GM21576 (cell line): ENCODE measurements at regions not wholly inside any gene's neighbourhood (a gene's known extent, or its start where the extent isn't known, plus 50 kb on each side); places are given as distances from the start of the nearest gene placed in this dataset.

Source experiments
- ATAC-seq: cut with Tn5 transposase; IDR thresholded peaks from one replicate; pipeline ENCODE4 v1.9.1; 2021; ENCODE audit warnings: mild to moderate bottlenecking, moderate library complexity; ENCODE audit not compliant: unreplicated experiment

DNA sequence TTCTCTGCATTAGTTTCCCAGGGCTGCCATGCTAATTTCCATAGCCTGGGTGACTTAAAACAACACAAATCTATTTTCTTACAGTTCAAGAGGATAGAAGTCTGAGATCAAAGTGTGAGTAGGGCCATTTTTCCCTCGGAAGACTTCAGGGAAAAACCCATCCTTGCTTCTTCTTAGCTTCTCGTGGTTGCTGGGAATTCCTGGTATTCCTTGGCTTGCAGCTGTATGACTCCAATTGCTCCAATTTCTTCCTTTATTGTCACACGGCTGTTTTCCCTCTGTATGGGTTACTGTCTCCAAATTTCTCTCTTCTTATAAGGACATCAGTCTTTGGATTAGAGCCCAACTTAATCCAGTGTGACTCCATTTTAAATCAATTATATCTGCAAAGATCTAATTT lies 128.4 kb upstream of the JAG1 start:
- ATAC-seq: no peak

DNA sequence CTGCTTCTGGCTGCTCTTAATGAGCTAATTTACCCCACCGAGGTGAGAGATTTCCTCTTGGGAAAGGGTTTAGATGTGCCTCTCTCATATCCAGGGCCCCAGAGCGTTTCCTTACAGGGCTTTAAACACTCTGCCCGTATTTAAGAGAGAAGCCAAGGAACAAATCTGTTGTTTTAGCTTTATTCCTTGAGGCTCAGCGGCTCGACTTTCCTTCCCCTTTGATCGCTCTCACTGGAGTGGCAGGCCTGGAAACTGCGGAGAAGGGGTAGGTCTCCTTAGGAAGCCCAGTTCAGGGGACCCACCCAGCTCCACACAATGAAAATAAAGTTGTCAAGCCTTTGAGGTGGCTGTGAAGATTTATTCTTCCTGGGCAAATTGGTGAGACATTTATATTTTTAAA lies 132.0 kb upstream of the JAG1 start:
- ATAC-seq: no peak

DNA sequence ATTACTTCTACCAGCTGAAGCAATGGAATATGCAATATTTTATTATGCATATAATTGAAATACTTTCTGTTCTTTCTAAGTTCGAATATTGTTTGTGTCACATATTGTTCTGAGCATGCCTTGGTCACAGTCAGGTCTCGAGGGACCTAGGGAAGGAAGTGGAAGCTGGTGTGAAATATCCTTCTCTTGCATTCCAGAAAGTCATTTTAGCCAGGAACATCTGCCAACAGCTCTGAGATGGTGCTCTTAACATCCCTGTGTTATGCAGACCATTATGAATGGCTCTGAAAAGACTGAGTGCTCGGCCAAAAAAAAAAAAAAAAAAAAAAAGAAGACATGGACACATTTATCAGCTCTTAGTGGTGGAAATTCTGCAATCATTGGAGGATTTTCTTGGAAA lies 132.7 kb upstream of the JAG1 start:
- no peak for ATAC-seq

DNA sequence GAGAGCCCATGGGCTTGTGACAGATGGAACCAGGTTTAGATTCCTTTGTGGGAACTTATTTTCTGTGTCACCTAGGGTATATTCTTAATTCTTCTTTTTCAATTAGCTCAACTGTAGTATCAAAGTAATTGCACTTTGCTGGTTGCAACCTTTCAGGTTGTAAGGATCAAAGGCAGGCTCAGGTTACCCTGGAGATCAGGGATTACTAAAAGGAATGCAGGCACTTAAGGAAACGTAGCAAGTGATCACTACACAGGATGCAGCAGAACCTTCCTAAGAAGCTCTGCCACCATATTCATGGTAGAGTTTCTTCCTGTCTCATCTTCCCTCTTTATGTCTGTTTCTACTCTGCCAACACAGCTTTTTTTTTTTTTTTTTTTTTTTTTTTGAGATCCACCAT lies 133.2 kb upstream of the JAG1 start:
- no peak for ATAC-seq

DNA sequence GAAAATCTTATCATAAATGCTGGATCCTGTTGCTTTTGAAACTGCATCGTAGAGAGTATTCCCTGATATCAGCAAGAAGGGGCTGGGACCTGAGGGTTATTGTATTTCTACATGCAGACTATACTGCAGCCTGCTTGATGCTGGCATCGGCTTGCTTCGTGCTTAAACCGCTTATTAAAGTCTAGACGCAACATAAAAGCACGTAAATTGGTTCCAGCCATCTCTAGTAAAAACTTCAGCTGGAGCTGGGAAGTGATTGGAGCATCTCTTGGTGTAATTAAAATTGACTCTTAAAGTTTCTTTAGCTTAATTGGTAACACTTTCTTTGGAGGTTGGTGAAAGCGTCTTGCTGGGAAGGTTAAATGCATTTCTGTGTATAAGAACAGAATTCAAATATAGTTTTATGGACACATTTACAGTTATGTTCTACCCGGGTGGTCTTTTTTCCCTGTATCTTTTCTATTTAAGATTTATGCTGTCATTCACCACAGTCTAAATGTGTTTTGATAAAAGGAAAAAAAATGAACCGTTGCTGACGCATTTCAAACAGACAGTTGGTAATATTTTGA lies 139.0 kb upstream of the JAG1 start:
- ATAC-seq: no peak

DNA sequence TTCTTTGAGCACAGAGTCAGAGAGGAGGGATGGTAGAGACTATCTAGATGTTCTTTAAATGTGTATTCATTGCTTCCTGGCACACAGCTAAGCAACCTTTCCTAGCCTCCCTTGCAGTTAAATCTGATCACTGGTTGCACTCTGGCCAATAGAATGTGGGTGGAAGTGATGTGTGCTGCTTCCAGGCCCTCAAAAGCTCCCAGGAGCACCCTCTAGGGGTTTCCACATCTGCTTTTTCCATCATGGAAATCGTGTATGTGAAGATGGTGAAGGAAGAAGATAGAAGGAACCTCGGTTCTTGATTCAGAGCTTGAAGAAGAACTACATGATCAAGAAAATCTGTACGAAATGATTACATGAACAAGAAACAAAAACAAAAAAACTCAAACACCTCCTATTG lies 149.8 kb upstream of the JAG1 start:
- ATAC-seq: no peak

DNA sequence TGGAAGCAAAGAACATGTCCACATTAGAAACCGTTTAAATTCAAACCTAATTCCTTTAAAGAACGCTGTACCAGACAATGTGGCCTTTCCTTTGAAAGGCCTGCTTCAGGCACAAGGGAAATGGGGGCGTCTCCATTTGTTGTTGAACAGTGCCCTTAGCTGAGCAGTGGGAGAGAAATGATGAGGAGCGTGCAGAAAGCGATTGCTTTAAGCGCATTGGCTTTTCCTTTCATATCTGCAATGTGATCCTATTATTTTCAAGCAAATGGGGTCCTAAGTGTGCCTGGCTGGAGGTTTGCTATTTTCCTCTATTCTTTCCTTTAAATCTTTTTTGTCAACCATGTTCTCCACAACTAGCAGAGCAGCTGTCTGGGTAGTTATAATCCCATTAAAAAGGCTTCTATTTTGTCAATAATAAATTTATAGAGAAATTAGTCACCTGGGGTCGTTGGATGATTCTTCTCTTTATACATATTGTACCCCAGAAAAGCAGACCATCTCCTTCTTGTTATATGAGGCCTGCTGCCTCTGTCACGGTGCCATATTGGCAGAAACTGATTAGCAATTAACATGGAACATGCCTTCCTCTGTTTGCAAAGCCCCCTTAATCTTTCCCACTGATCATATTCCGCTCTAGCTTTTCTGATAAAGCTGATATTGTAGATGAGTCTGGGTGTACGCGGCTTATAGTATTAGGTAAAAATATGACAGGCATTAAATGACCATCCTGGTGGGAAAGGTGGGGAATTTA lies 151.1 kb upstream of the JAG1 start:
- no peak for ATAC-seq

DNA sequence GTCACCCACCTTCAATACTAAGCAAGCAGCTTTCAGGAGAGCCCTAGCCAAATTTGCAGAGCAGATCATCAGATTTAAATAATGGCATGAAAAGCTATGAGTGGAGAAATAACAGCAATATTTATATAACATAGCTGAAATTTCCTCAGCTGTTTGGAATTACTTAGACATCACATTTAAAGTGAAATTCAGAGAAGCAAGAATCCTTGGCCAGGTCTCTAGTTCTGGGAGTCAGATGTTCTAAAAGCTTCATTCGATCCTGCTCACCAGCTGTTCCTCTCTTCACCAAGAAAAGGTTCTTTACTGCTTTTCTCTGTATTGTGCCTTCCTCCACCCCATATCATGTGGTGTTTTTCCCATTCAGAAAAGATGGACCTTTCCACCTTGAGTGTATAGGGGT lies 152.3 kb upstream of the JAG1 start:
- ATAC-seq: no peak

DNA sequence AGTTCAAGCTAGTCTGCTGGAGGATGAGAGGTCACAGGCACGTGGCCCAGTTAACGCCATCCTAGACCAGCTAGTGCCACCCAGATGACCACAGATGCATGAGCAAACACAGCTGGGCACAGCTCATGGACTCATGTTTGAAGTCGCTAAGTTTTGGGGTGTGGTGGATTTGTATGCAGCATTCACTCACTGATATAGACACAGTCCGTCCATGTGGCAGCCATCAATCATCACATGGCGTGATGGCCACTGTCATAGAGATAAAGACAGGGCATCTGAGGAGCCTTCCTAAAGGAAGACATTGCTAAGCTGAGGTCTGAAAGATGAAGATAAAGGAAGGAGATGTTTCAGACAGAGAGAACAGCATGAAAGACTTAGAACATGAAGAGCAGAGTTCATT lies 154.4 kb upstream of the JAG1 start:
- ATAC-seq: no peak

DNA sequence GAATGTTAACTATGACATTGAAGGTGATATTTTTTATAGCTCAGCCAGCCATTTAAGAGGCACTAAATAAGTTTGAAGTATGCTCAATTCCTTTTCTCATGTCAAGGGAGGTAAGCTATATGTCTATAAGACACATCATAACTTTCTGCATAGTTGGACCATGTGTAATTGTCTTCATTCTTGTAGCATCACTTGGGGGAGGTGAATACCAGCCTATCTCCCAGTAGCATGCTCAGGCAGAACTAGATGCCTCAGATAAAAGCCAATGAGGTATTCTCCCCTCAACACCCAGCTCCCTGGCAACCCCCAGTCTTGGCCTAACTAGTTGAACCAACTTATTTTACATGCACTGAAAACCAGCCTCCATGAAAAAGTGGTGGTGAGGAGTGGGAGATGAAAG lies 158.3 kb upstream of the JAG1 start:
- no peak for ATAC-seq

DNA sequence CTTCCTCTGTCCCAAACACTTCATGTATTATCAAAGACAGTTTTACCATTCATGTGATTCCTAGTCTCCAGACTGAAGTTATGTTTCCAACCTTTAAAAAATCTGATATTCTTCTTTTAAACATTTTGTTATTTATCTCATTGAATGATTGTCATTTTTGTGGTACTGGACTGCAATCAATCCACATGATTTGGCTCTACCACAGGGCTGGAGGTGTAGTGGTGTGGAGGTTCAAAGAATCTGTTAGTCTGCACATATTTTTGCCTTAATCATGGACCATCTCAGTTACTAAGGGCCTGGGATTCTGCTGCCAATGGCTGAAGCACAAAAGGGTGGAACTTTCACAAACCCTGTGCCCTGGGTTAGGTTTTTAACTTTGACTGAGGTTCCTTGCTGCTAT lies 164.1 kb upstream of the JAG1 start:
- ATAC-seq: no peak

DNA sequence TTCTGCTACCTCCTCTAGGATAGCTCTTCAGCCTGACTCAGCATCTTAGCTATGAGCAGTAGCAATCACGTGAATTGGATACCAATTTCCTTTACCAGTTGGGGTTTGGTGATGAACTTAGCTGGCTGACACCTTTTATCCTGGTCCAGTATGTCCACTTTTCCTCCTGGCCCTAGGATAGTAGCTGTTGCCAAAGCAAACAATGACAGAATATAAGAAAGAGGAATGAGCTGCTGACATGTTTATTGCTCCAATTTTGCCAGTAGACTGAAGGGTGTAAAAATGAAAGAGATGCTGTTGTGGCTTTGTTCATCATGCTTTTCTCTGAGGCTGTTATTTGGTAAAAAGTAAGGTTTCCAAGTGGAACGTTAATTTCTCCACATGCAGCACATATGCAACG lies 168.3 kb upstream of the JAG1 start:
- no peak for ATAC-seq

DNA sequence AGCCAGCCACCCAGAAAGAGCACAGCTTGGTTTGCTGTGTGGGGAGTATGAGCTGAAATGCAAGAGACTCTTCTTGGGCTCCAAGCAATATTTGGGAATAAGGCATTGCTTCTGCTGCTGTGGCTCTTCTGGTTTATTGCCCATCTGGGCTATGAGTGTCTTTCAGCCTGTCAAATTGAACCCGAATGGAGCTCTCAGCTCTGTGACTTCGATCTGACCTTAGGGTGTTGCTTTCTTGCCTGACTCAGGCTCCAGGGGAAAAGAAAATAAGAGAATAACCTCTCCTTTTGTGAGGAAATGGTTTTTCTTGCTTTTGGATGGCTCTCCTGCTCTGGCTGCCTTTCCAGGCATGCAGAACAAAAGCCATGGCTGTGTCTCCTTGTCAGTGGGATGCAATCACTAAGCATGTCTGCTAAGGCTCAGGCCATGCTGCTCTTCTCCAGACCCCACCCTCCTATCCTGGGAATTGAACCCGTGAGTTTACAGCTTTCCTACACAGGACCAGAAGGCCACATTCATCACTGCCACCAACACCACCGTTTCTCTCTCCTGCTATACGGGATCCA lies 169.4 kb upstream of the JAG1 start:
- no peak for ATAC-seq

DNA sequence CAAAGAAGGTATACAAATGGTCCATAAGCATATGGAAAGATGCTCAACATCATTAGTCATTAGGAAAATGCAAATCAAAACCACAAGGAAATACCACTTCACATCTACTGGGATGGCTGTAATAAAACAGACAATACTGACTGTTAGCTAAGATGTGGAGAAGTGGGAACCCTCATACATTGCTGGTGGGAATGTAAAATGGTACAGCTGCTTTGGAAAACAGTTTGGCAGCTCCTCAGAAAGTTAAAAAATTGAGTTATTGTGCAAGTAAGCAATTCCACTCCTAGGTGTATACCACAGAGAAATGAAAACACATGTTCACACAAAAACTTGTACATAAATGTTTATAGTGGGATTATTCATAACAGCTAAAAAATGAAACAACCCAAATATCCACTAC lies 173.0 kb upstream of the JAG1 start:
- no peak for ATAC-seq

DNA sequence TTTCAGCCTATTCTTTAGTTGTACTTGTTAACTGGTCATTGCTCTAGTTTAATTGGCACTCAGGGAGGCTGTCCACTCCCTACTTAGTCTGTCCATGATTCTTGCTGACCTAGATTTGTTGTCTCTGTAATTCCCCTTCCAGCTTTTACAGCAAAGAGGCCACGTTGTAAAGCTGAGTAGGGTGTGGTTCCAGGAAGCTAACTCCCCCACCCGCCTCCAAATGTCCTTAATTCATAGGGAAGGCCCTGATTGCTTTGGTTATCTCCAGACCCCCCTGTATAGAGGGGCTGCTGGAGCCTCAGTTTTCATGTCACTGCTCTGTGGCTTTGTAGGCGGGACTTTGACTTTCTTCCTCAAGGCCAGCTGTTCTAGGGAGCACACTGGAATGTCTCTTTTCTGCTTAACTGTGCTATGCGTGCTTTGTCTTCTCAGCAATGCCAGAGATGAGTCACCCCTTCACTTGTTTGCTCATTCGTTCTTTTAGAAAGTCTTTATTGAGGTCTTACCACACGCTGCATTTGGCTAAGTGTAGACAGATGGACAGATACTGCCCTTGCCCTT lies 175.1 kb upstream of the JAG1 start:
- no peak for ATAC-seq

DNA sequence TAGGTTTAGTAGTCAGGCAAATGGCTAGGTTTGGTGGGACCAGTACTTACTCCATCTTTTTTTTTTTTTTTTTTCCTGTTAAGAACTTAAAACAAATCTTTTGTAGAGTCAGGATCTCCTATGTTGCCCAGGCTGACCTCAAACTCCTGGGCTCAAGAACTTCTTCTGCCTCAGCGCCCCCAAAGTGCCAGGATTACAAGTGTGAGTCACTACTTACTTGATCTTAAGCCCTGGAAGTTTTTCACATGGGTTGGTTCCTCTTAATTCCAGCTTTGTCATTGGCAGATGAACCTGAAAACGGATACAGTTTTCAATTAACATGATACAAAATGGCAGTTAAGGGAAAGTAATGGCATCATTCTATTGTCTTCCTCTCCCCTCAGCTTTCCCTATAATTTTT lies 179.4 kb upstream of the JAG1 start:
- no peak for ATAC-seq

DNA sequence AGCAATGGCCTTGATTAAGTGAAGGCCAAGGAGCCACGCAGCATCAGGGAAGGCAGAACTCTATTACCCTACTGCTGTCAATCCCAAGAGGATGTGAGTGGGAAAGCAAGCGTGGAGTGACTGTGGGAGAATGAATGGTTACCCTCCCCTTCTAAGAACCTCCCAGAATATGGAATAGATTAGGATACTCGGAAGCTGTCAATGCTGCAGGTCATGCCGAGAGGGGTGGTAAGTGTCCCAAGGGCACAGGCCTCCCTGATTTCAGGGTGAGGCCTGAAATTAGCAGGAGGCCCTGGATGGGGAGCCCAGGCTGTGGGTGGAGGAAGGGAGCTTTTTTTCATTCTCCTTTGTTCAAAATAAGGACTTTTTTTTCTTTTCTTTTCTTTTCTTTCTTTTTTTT lies 179.9 kb upstream of the JAG1 start:
- no peak for ATAC-seq

DNA sequence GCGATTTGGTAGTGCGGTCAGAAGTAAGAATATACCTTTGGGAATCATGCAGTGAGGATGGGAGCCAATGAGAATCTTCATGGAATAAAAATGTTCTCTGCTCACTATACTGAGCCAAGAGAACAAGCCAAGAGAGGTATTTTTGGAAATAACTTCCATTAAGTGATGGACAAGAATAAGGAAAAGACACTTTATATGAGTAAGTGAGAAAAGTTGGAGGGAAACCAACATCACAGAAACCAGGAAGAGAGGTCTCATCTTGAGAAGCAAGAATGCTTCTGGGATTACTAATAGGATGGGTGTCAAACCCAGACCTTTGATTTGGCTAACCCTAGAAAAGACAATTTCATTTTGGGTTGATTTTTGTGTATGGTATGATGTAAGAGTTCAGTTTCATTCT lies 181.2 kb upstream of the JAG1 start:
- ATAC-seq: no peak

DNA sequence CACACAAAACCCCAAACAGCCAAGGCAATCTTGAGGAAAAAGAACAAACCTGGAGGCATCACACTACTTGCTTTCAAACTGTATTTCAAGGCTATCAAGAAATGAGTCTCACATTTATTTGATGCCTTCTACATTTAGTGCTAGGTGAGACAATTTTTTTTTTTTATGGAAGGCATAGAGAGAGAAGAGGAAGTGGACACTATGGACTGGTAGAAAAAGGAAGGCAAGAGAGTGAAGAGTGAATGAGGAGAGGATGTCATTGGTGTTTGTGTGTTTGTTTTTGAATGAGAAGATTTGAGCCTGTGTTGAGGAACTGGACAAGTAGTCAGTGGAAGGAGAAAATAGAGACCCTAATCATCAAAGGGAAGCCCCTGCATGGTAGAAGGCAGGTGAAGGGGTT lies 182.0 kb upstream of the JAG1 start:
- no peak for ATAC-seq

DNA sequence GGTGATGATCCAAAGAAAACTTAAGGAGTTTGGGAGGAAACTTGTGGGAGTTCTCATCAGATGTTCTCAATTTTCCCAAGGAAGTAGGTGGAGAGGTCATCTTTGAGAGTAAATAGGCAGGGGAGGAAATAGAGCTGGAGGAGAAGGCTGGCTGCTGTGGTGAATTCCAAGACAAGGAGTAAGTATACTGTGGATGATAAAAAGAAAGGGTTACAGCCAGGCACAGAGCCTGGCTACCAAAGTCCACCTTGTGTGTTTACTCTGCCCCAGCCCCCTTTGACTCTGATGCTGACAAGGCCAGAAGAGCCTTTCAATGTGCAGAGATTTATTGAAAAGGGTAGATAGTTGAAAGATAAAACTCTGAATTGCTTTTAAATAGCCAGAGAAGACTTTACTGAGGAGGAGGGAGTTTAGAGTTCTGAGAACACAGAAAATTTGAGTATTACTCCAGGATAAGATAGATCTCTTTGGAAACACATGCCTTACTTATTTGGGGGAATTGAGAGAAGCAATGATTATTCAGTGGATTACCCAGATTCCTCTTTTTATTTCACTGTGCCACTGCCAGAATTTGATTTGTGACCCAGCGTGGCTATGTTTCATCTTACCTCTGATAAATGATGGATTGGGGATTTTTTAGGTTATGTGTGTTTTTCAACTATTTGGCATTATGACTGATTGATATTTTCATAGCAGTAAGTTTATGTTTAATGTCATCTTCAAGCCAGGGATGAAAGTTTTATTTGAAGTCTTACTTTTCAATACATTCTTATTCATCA lies 182.6 kb upstream of the JAG1 start:
- no peak for ATAC-seq

DNA sequence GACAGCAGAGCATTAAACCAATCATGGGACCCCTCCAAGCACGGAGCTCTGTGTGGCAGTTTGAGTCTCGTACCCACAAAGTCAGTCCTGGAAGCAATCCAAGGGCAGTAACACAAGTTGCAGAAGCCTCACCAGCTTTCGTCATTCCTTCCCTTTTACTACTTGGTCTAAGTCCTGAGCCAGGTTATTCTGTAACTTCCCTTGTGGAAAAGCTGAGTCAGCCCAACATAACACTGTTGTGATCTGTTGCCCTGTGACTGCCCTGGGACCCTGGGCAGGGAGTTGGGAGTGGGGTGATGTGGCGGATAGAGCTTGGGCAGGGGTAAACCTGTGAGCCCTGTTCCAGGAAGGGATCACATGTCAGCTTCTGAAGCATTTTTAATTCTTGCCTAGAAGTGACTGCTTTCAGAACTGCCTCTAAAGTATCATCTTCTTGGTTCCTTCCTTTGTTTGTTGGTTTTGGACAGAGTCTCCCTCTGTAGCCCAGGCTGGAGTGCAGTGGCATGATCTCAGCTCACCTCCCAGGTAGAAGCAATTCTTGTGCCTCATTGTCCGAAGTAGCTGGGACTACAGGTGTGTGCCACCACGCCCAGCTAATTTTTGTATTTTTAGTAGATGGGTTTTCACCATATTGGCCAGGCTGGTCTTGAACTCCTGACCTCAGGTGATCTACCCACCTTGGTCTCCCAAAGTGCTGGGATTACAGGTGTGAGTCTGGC lies 183.7 kb upstream of the JAG1 start:
- ATAC-seq: no peak
